Trophoblast cell (in vitro differentiated cells and primary cell): ENCODE measurements at regions not wholly inside any gene's neighbourhood (a gene's known extent, or its start where the extent isn't known, plus 50 kb on each side); places are given as distances from the start of the nearest gene placed in this dataset.

Source experiments
- DNase-seq, 2 donors: peaks; one replicate each; pipeline ENCODE4 v3.0.0-alpha.2; 2016
- H2AFZ ChIP-seq: 2 replicates; pipeline ENCODE4 v1.6.1; 2013; ENCODE audit warnings: low read length, moderate library complexity, mild to moderate bottlenecking; ENCODE audit not compliant: insufficient read depth, poor library complexity
- H2AK5ac ChIP-seq: 2 replicates; pipeline ENCODE4 v1.6.1; 2013; ENCODE audit warnings: mild to moderate bottlenecking, low read length
- H2BK120ac ChIP-seq: 2 replicates; pipeline ENCODE4 v1.6.1; 2013; ENCODE audit warnings: low read length, mild to moderate bottlenecking, moderate library complexity; ENCODE audit not compliant: insufficient read depth, poor library complexity
- H2BK12ac ChIP-seq: 2 replicates; pipeline ENCODE4 v1.6.1; 2013; ENCODE audit warnings: mild to moderate bottlenecking, low read length, moderate library complexity
- H2BK5ac ChIP-seq: 2 replicates; pipeline ENCODE4 v1.6.1; 2013; ENCODE audit warnings: low read length, low read depth, moderate library complexity, mild to moderate bottlenecking; ENCODE audit not compliant: poor library complexity
- H3K14ac ChIP-seq: 2 replicates; pipeline ENCODE4 v1.6.1; 2013; ENCODE audit warnings: mild to moderate bottlenecking, low read length
- H3K18ac ChIP-seq: 2 replicates; pipeline ENCODE4 v1.6.1; 2013; ENCODE audit warnings: mild to moderate bottlenecking, low read length
- H3K23ac ChIP-seq: 2 replicates; pipeline ENCODE4 v1.6.1; 2013; ENCODE audit warnings: low read length
- H3K27ac ChIP-seq: 2 replicates; pipeline ENCODE4 v1.5.1; 2013; ENCODE audit warnings: low read depth, mild to moderate bottlenecking, inconsistent platforms, low read length, moderate library complexity
- H3K27me3 ChIP-seq: 2 replicates; pipeline ENCODE4 v1.6.1; 2013; ENCODE audit warnings: inconsistent platforms, mild to moderate bottlenecking, low read length, moderate library complexity; ENCODE audit not compliant: insufficient read depth
- H3K36me3 ChIP-seq, 2 experiments: 1 replicate in 1 of 2; 2 replicates in 1 of 2; pipeline ENCODE4 v1.6.1; 2013; ENCODE audit warnings: low read length in 2 of 2, mild to moderate bottlenecking in 2 of 2, moderate library complexity in 1 of 2; ENCODE audit not compliant: insufficient read depth in 2 of 2, control insufficient read depth in 1 of 2
- H3K4ac ChIP-seq: 2 replicates; pipeline ENCODE4 v1.6.1; 2013; ENCODE audit warnings: low read depth, mild to moderate bottlenecking, low read length, moderate library complexity
- H3K4me1 ChIP-seq, 2 experiments: 1 replicate in 1 of 2; 2 replicates in 1 of 2; pipeline ENCODE4 v1.6.1; 2013; ENCODE audit warnings: low read length in 2 of 2, mild to moderate bottlenecking in 2 of 2, moderate library complexity in 1 of 2; ENCODE audit not compliant: insufficient read depth in 2 of 2, control insufficient read depth in 1 of 2
- H3K4me2 ChIP-seq: 2 replicates; pipeline ENCODE4 v1.6.1; 2013; ENCODE audit warnings: inconsistent platforms, mild to moderate bottlenecking, low read length, moderate library complexity
- H3K4me3 ChIP-seq: 2 replicates; pipeline ENCODE4 v1.5.1; 2013; ENCODE audit warnings: mild to moderate bottlenecking, low read depth, low read length, inconsistent platforms
- H3K79me1 ChIP-seq: one replicate; pipeline ENCODE4 v1.6.1; 2013; ENCODE audit warnings: low read length
- H3K79me2 ChIP-seq: 2 replicates; pipeline ENCODE4 v1.6.1; 2013; ENCODE audit warnings: low read length, mild to moderate bottlenecking; ENCODE audit not compliant: control insufficient read depth, insufficient read depth, poor library complexity
- H3K9ac ChIP-seq: 2 replicates; pipeline ENCODE4 v1.6.1; 2013; ENCODE audit warnings: mild to moderate bottlenecking, low read length
- H3K9me3 ChIP-seq: 2 replicates; pipeline ENCODE4 v1.6.1; 2013; ENCODE audit warnings: low read depth, mild to moderate bottlenecking, control low read depth, inconsistent platforms, low read length; ENCODE audit not compliant: insufficient read depth
- H4K12ac ChIP-seq: 2 replicates; pipeline ENCODE4 v1.6.1; 2013; ENCODE audit warnings: low read depth, mild to moderate bottlenecking, low read length, moderate library complexity
- H4K8ac ChIP-seq: 2 replicates; pipeline ENCODE4 v1.6.1; 2013; ENCODE audit warnings: low read depth, mild to moderate bottlenecking, low read length, moderate library complexity
- H4K91ac ChIP-seq: one replicate; pipeline ENCODE4 v1.6.1; 2013; ENCODE audit warnings: low read depth, mild to moderate bottlenecking, low read length, moderate library complexity
- WGBS: extraction: QIAGEN DNeasy Blood & Tissue Kit; methylation state at CpG from one replicate; pipeline ENCODE4 v1.1.7; 2013; ENCODE audit warnings: missing lambda C conversion rate; ENCODE audit not compliant: insufficient read length, insufficient coverage; ENCODE audit errors: extremely low coverage; 5-methylcytosine and 5-hydroxymethylcytosine counted together

DNA sequence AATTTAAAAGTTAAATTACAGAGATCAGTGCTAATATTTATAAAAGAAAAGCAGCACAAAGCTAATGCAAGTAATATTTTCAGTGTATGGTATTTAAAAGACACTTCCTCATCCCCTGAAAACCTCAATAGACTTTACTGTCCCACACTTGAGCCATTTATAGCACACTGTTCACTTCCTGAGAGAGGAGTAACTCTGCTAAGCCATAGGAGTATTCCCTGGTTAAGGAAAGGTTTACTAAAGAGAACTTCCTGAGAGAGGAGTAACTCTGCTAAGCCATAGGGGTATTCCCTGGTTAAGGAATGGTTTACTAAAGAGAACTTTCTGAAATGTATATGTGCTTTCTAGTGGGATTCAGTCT lies 159.4 kb downstream of the NHLRC3 start:
- no peaks in the 10 kb centered on the region for H3K79me2 ChIP-seq

DNA sequence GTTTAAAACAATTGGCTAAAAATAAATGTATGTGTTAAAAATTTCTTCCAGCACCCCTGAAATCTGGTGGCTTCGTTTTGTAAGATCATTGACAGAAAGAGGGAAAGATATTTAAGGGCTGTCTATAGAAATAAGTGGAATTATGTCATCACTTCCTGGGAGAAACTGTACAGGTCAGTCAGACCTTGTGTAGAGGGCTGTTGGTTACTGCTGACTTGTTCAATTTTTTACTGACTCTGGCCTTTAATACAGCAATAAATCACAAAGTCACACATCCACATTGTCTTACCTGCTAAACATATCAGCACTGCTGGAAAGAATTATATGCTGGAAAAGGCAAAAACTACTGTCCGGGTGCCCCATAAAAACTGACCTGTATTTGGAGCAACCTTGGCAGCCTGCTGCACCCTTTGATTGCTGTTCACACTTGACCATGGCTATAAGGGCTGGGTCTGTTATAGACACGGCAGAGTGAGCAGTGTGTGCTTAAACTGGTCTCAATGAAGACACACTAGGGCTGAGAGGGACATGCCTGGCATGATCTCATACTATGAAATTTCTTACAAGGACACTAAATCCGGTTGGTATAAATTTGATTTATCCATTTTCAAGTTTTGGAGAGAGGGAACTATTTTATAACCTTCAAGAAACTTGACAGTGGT lies 162.1 kb downstream of the NHLRC3 start:
- Histone ChIP-seq H2AFZ (no peak overlapping the region), H3K4me2 (no peak overlapping the region), H4K91ac (no peak overlapping the region), H3K4ac (no peak overlapping the region), H2BK120ac (no peak overlapping the region), H2BK5ac (no peak overlapping the region), H3K18ac (no peak overlapping the region), H3K36me3 (no peaks in the 10 kb centered on the region), H2AK5ac (no peak overlapping the region), H3K27ac (no peak overlapping the region), H3K14ac (no peak overlapping the region), H2BK12ac (no peak overlapping the region), H4K8ac (no peak overlapping the region), H3K4me3 (no peak overlapping the region), H3K79me2 (no peaks in the 10 kb centered on the region), H4K12ac (no peak overlapping the region), H3K27me3 (no peaks in the 10 kb centered on the region), H3K79me1 (no peaks in the 10 kb centered on the region), H3K9ac (no peak overlapping the region), H3K9me3 (no peaks in the 10 kb centered on the region), H3K23ac (no peak overlapping the region), H3K4me1 (peaks cover 0 to 3% of the 10 kb centered on the region in 2 experiments)
- WGBS: no CpG with 5 or more reads among the region's 4 CpGs
- DNase-seq: no peak

More for the DNA sequence above, 159.4 kb downstream of the NHLRC3 start:
- Histone ChIP-seq H3K9ac (no peak overlapping the region), H3K4me3 (no peak overlapping the region), H3K4ac (no peak overlapping the region), H4K12ac (no peak overlapping the region), H2BK5ac (no peak overlapping the region), H4K91ac (no peak overlapping the region), H2BK120ac (no peak overlapping the region), H3K27ac (no peak overlapping the region), H3K23ac (no peak overlapping the region), H3K27me3 (no peaks in the 10 kb centered on the region), H3K9me3 (no peaks in the 10 kb centered on the region), H4K8ac (no peak overlapping the region), H3K36me3 (no peaks in the 10 kb centered on the region), H3K4me2 (no peak overlapping the region), H2BK12ac (no peak overlapping the region), H3K79me1 (no peaks in the 10 kb centered on the region), H3K18ac (no peak overlapping the region), H3K4me1 (peaks cover 0 to 3% of the 10 kb centered on the region in 2 experiments), H2AFZ (no peak overlapping the region), H3K14ac (no peak overlapping the region), H2AK5ac (no peak overlapping the region)
- DNase-seq: no peak

GRCh38 chr13:39201180-39201579 lies 162.9 kb downstream of the NHLRC3 start:
- H3K4me3 ChIP-seq: no peak overlapping the region
- no peak overlapping the region for H4K12ac ChIP-seq
- no CpG with 5 or more reads among the region's 4 CpGs for WGBS
- H4K91ac ChIP-seq: no peak overlapping the region
- DNase-seq: no peak
- H3K9me3 ChIP-seq: no peaks in the 10 kb centered on the region
- H3K4ac ChIP-seq: no peak overlapping the region
- no peak overlapping the region for H2BK5ac ChIP-seq
- H2AK5ac ChIP-seq: no peak overlapping the region
- H3K4me2 ChIP-seq: no peak overlapping the region
- H3K27ac ChIP-seq: no peak overlapping the region
- no peaks in the 10 kb centered on the region for H3K27me3 ChIP-seq
- no peaks in the 10 kb centered on the region for H3K36me3 ChIP-seq
- no peaks in the 10 kb centered on the region for H3K79me1 ChIP-seq
- no peak overlapping the region for H3K14ac ChIP-seq
- H3K4me1 ChIP-seq: peaks cover 0 to 3% of the 10 kb centered on the region in 2 experiments
- H2AFZ ChIP-seq: no peak overlapping the region
- H3K23ac ChIP-seq: no peak overlapping the region
- no peak overlapping the region for H3K18ac ChIP-seq
- no peak overlapping the region for H4K8ac ChIP-seq
- no peaks in the 10 kb centered on the region for H3K79me2 ChIP-seq
- H2BK12ac ChIP-seq: no peak overlapping the region
- no peak overlapping the region for H2BK120ac ChIP-seq
- no peak overlapping the region for H3K9ac ChIP-seq

- no peak overlapping the region for H3K18ac ChIP-seq
- H4K8ac ChIP-seq: no peak overlapping the region
- H3K36me3 ChIP-seq: no peaks in the 10 kb centered on the region
- H3K23ac ChIP-seq: no peak overlapping the region
- no peak overlapping the region for H3K4ac ChIP-seq
- no peak overlapping the region for H2BK5ac ChIP-seq
- H3K27ac ChIP-seq: no peak overlapping the region
- no peak overlapping the region for H3K9ac ChIP-seq
- no peaks in the 10 kb centered on the region for H3K79me2 ChIP-seq
- H3K27me3 ChIP-seq: no peaks in the 10 kb centered on the region
- WGBS: no CpG with 5 or more reads among the region's 7 CpGs
- no peak overlapping the region for H2AFZ ChIP-seq
- DNase-seq: peak; percentile 63 to 81
- no peak overlapping the region for H3K4me2 ChIP-seq
- H2AK5ac ChIP-seq: no peak overlapping the region
- H2BK120ac ChIP-seq: no peak overlapping the region
- peaks cover 0 to 3% of the 10 kb centered on the region in 2 experiments for H3K4me1 ChIP-seq
- no peak overlapping the region for H2BK12ac ChIP-seq
- H4K91ac ChIP-seq: no peak overlapping the region
- no peak overlapping the region for H3K14ac ChIP-seq
- no peak overlapping the region for H4K12ac ChIP-seq
- no peaks in the 10 kb centered on the region for H3K79me1 ChIP-seq
- no peak overlapping the region for H3K4me3 ChIP-seq
- no peaks in the 10 kb centered on the region for H3K9me3 ChIP-seq
Observed at GRCh38 chr13:39202746-39203145, 164.5 kb downstream of the NHLRC3 start.
